ENCODE measurements at regions not wholly inside any gene's neighbourhood (a gene's known extent, or its start where the extent isn't known, plus 50 kb on each side); places are given as distances from the start of the nearest gene placed in this dataset.

- Mint-ChIP-seq H3K36me3 (ENCODE audit: low read depth) (no peaks in the 10 kb centered on the region), H3K9me3 (no peaks in the 10 kb centered on the region), H3K27me3 (ENCODE audit: low read depth, poor library complexity) (no peaks in the 10 kb centered on the region), H3K4me3 (no peak overlapping the region), H3K27ac (no peak overlapping the region), H3K4me1 (no peaks in the 10 kb centered on the region)
- TF ChIP-seq CTCF (IDR thresholded peaks at IDR 0.05), result no peak
- no peak for DNase-seq
These were observed 1227.4 kb upstream of the PCDH20 start for GRCh38 chr13:62643007-62643483.

- Mint-ChIP-seq H3K27ac (no peak overlapping the region), H3K27me3 (ENCODE audit: low read depth, poor library complexity) (no peaks in the 10 kb centered on the region), H3K9me3 (no peaks in the 10 kb centered on the region), H3K4me3 (no peak overlapping the region), H3K4me1 (no peaks in the 10 kb centered on the region), H3K36me3 (ENCODE audit: low read depth) (no peaks in the 10 kb centered on the region)
- no peak for DNase-seq
- TF ChIP-seq CTCF (IDR thresholded peaks at IDR 0.05), result no peak
These were observed 1219.5 kb upstream of the PCDH20 start for GRCh38 chr13:62635161-62635560.

GRCh38 chr13:62633448-62633847 lies 1217.8 kb upstream of the PCDH20 start:
- H3K27ac Mint-ChIP-seq, result no peak overlapping the region
- no peak overlapping the region for H3K4me3 Mint-ChIP-seq
- no peaks in the 10 kb centered on the region for H3K36me3 Mint-ChIP-seq (ENCODE audit: low read depth)
- H3K27me3 Mint-ChIP-seq (ENCODE audit: low read depth, poor library complexity), result no peaks in the 10 kb centered on the region
- no peak for DNase-seq
- H3K9me3 Mint-ChIP-seq, result no peaks in the 10 kb centered on the region
- H3K4me1 Mint-ChIP-seq, result no peaks in the 10 kb centered on the region
- no peak for TF ChIP-seq CTCF (IDR thresholded peaks at IDR 0.05)

GRCh38 chr13:62631619-62632018 lies 1216.0 kb upstream of the PCDH20 start:
- no peaks in the 10 kb centered on the region for H3K4me1 Mint-ChIP-seq
- DNase-seq, result no peak
- H3K27ac Mint-ChIP-seq, result no peak overlapping the region
- H3K9me3 Mint-ChIP-seq, result no peaks in the 10 kb centered on the region
- no peak overlapping the region for H3K4me3 Mint-ChIP-seq
- TF ChIP-seq CTCF (IDR thresholded peaks at IDR 0.05), result no peak
- no peaks in the 10 kb centered on the region for H3K27me3 Mint-ChIP-seq (ENCODE audit: low read depth, poor library complexity)
- H3K36me3 Mint-ChIP-seq (ENCODE audit: low read depth), result no peaks in the 10 kb centered on the region

GRCh38 chr13:62631124-62631523 lies 1215.5 kb upstream of the PCDH20 start:
- no peaks in the 10 kb centered on the region for H3K9me3 Mint-ChIP-seq
- no peak for DNase-seq
- H3K4me1 Mint-ChIP-seq, result no peaks in the 10 kb centered on the region

More at GRCh38 chr13:62631124-62631523, 1215.5 kb upstream of the PCDH20 start:
- no peak overlapping the region for H3K27ac Mint-ChIP-seq
- H3K36me3 Mint-ChIP-seq (ENCODE audit: low read depth), result no peaks in the 10 kb centered on the region
- no peaks in the 10 kb centered on the region for H3K27me3 Mint-ChIP-seq (ENCODE audit: low read depth, poor library complexity)
- TF ChIP-seq CTCF (IDR thresholded peaks at IDR 0.05), result no peak
- H3K4me3 Mint-ChIP-seq, result no peak overlapping the region
